H4 (cell line): ENCODE measurements at regions not wholly inside any gene's neighbourhood (a gene's known extent, or its start where the extent isn't known, plus 50 kb on each side); places are given as distances from the start of the nearest gene placed in this dataset.
"Not testable (repeated sequence)": the region's sequence is repeated elsewhere in the genome, so short reads cannot be mapped to it uniquely, and the experiment has no call there.

Experiments used
- DNase-seq: peaks from one replicate; pipeline ENCODE4 v3.0.0-alpha.2; 2015; ENCODE audit warnings: low spot score

DNA sequence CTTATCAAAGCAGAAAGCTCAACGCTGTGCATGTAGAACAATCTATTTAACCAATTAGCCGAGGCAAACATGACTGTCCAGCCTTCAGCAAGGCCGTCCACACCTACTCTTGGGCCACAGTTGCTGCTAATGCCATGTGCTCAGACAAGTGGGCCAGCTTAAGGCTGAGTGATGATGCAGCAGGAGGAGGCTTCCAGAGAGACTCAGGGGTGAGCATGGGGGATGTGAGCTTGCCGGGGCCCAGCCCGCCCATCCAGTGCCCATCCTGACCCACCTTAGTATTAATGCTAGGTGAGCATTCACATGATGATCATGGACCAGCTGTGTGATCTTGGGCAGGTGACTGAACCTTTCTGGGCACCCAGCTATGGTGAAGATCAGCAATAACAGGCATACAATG, 150.1 kb downstream of the TPRA1 start:
- no peak for DNase-seq

DNA sequence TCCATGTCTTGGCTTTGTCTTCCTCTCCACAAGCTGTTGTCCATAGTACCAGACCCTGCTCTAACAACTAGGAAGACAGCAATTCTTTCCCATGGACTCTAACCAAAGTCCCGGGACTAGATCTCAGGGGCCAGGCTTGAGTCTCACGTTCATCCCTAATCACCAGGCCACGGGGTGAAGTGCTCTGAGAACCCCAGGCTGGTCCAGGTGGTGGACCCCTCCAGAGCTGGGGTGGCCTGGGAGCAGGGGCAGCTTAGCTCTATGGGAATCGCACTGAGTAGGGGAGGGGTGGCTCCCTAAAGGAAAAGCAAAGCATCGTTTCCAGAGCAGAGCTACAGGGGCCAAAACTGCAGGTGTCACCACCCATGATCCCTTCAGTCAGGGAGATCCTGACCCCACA, 150.9 kb downstream of the TPRA1 start:
- DNase-seq = no peak

DNA sequence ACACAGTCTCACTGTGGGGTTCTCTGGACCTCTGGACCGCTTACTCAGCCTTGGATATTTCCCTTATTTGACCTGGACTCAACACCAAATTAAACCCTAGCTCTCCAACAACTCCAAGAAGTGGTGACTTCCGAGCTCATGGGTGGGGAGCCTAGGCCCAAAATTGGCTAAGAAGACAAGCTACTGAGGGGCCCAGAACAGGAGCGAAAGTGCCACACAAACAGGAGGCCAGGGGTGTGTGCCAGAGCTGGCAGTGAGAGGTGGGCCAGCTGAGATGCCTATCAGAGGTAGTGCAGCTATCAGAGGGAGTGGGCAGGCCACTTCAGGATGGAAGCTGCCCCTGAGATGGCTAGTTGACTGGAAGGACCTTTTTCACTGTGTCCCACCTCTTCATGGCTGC, 151.1 kb upstream of the PRR20G start:
- no peak for DNase-seq

DNA sequence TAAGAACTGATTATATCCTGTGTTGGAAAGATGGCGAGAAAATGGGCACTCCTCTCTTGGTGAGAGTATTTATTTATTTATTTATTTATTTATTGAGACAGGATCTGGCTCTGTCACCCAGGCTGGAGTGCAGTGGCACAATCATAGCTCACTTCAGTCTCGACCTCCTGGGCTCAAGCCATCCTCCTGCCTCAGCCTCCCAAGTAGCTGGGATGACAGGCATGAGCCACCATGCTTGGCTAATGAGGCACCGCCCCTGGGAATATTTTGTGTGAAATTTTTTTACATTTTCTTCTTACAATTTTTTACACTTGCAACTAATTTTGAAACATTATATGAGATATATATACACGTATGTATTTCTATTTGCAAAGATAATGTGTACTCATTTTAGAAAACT, 150.5 kb upstream of the PRR20G start:
- DNase-seq = no peak

DNA sequence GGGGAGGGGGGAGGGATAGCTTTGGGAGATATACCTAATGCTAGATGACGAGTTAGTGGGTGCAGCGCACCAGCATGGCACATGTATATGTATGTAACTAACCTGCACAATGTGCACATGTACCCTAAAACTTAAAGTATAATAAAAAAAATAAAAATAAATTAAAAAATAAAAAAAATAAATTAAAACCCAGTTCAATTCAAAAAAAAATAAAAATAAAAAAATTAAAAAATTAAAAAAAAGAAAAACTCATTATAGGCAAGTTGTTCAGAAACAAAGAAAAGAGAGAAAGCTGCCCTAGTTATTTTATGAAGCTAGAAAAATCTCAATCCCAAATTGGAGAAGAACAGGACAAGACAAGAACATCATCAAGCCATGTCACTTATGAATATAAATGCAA, 147.5 kb upstream of the PRR20G start:
- DNase-seq = not testable (repeated sequence)

DNA sequence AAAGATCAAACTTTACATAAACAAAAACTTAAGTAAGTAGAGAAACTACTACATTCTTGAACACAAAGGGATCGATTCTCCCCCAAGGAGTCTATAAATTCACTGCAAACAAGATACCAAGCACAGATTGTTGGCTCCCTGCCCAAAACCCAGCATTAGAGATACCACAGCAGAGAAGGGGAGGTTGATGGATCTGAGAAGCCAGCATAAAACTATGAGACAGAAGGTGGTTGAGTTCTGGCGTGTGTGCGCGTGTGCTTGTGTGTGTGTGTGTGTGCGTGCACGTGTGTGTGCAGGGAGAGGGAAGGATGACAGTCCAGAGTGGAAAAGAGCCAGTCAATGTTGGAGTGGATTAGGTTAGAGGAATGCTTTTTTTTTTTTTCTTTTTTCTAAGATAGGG, 143.2 kb upstream of the PRR20G start:
- no peak for DNase-seq

DNA sequence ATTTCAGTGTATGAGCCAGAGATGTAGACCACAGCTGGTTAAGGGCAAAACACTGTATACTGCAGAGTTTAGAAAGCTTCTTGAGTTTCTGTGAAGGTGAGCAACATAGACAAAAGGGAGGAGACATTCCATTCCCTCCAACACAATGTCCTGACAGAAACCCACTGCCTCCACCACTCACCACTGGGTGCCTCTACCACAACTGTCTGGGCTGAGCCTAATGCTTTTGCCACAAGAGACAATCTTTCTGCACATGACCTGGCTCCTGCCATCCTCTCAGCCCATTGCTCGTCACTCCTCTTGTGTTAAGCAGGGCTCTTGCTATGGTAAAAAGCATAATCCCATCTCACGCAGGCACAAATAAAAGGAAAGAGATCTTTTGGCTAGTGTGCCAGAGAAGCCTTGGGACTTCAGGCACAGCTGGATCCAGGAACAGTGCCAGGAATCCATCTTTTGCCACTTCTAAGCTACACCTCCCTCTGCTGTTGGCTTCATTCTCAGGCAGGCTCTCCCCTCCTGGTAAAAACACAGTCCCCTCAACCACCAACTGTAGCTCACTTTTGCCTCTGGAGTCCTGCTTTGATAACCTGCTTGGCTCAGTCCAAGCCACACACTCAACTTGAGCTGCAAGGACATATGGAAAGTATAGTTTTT, 140.6 kb upstream of the PRR20G start:
- DNase-seq = no peak

DNA sequence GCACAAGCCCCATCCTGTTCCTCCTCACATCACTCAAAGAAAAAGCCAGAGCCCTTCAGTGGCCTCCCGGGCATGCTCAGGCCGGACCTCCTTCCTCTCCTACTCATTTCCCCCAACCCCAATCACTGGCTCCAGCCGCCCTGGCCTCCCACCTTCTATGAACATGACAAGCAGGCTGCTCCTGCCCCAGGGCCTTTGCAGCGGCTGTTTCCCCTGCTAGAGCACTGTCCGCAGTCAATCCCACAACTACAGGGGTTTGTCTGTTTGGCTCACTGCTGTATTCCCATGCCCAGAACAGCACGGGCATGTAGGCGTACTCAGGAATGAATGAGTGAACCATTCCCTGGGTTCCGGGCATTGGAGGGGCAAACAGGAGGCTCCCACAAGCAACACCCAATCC, 139.8 kb upstream of the PRR20G start:
- DNase-seq = no peak

DNA sequence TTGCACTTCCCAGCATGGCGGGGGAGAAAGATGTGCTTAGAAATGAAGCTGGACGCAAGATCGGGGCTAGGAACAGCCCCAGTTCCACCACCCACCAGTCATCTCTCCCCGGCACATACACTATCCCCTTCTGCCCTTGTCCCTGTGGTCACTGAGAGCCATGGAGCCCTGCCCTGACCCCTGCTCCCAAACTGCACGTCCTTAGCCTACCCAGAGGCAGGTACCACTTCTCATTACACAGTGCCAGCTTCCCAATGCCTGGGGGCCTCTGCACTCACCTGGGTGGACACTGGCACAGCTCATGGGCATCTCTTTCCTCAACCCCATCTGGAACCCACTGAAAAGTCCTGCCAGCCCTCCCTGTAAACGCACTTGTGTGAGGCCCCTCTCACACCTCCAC, 139.3 kb upstream of the PRR20G start:
- no peak for DNase-seq

DNA sequence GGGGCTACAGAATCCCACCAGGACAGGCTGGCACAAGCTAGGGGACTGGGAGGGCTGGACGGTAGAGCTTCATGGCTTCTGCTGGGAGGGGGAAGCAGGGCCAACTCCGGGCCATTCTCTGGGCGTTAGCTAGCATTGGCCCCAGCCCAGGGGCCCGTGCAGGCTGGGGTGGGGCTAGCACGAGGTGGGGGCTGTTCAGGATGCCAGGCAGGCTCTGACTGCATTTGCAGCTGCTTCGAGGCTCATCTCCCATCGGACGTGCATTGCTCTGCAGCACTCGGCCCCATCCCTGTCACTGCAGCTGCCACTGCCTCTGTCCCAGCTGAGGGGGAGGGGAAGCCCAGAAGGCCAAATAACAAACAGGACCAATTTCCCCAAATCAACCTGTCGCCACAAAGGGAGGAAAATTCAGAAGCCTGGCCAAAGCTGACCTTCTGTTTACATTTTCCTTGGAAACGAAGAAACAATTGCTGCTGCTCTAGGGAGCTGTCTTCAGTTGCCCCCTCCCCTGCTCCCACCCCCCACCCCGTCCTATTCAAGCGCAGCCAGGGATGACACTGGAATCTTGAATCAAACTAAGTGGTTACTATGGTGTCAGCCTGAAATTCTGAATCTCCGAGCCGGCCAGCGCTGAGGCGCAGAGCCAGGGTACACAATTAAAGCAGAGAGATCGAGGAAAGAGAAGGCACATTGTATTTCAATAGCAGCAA, 138.8 kb upstream of the PRR20G start:
- no peak for DNase-seq

DNA sequence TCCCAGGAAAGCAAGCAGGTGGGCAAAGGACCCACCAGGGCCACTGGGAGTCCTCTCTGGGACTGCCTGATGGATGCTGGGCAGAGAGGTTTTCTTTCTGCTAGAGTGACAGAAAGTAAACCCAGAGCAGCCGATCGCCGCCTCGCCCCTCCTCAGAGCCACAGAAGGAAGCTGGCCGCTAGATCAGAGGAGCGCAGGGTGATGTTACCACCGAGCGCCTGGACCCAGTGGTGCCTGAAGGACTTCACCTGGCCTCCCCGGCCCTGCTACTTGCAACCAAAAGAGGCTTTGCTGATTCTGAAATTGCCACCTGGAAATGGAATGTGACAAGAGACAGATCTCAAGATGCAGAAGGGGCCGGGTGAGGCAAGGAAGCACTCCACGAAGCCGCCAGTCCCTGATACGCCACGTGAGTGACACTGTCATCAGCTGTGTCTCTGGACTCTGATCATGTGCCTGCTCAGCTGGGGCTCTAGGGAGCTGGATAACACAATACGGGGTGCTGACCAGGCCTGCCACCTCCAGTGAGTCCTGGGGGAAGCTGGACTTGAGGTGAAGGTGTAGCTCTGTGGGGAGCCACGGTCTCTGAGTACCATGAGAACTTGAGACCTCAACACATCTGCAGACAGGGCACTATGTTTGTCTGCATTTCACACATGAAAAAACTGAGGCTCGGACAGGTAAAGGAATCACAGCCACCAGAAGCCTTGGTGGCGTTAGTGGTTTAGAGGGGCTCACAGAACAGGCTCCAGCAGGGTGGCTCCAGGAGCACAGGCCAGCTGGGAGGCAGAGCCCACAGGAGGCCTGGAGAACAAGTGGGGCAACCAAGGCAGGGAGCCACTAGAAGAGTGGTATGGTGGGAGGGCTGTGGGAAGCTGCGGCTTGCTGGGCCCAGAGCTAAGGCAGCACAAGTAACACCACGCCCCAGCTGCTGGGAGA, 137.9 kb upstream of the PRR20G start:
- DNase-seq = no peak

DNA sequence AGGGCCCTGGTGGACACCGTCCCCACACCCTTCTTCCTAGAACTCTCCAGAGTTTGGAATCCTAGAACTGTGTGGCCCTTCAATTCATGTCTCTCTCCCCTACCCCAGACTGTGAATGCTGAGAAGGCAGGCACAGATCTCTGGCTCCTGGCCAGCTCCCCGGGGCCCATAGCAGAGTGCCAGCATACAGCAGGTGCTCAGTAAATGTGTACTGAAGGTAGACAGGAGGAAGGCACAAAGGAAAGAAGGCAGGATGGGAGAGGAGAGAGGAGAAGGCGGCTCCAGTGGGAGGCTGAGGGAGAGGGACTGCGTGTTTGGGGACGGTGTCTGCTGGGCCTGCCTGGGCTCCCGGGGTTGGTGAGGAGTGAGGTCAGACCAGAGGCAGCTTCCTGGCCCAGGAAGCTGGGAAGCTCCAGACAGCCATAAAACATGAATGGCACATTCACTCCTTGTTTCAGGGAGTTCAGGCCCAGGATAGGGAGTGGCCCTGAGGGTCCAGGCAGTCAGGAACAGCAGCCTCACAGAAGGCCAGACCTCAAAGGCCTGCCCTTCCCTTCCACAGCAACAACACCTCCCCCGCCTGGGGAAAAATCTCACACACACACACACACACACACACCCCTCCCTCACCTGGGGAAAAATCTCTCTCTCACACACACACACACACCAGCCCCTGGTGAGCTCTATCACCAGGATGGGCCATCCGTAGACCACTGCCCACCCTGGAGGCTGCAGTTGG, 137.1 kb upstream of the PRR20G start:
- no peak for DNase-seq

DNA sequence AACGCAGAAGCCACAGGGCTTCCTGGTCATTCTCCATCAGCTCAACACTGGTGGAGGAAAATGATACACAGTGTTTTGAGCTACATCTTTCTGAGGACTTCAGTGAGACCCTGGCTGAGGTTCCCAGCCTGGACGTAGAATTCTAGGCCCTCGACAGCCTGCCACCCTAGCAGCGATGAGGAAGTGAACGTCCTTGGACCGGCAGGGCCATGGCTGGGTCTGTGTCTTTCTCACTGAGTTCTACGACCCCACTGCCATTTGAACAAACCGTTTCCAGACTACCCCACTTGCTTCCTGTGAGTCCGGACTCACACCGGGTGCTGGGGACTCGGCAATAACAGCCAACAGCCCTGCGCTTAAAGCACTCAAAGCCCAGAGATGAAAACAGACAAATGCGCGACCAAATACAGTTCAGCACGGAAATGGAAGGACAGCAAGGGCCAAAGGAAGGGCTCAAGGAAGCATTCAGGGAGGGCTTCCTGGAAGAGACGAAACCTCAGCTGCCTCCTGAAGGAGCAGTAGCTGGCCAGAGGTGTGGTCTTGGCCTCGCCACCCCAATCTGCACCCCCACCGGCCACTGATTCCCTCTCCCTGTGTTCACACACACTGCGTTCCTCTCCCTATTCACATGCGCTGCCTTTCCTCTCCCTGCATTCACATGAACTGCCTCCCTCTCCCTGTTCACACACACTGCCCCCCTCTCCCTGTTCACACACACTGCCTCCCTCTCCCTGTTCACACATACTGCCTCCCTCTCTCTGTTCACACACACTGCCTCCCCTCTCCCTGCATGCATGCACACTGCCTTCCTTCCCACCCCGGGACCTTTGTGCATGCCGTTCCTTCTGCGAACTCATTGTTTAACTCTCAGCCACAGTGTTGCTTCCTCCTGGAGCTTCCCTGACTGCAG, 136.3 kb upstream of the PRR20G start:
- no peak for DNase-seq

DNA sequence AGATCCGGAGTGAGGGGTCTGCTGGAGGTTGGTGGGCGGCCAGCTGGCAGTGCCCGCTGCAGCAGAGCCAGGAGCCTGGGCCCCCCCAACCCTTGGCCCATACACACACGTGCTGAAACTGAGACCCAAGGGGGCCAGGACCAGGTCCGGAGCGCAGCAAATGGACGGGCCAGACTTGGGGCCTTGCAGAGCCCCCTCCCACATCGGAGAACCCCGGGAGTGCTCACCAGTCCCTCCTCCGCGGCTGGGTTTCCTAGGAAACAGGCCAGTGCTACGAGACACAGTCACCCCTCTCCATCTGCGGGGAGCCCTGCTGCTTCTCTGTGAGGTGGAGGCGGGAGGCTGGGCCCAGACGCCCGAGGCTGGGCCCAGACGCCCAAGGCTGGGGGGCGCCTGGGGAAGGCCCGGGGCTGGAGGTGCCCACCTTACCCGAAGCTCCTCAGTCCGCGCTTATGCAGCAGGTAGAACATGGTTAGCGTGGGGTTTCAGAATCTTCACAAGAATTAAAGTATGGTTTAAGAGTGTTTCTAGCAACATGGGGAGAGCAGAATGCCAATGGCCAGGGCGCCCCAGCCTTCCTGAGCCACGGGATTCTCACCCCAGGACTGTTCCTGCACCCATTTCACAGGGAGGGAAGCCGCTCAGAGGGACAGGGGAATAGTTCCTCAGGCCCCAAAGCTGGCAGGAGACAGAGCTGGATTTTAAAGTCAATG, 135.0 kb upstream of the PRR20G start:
- no peak for DNase-seq

DNA sequence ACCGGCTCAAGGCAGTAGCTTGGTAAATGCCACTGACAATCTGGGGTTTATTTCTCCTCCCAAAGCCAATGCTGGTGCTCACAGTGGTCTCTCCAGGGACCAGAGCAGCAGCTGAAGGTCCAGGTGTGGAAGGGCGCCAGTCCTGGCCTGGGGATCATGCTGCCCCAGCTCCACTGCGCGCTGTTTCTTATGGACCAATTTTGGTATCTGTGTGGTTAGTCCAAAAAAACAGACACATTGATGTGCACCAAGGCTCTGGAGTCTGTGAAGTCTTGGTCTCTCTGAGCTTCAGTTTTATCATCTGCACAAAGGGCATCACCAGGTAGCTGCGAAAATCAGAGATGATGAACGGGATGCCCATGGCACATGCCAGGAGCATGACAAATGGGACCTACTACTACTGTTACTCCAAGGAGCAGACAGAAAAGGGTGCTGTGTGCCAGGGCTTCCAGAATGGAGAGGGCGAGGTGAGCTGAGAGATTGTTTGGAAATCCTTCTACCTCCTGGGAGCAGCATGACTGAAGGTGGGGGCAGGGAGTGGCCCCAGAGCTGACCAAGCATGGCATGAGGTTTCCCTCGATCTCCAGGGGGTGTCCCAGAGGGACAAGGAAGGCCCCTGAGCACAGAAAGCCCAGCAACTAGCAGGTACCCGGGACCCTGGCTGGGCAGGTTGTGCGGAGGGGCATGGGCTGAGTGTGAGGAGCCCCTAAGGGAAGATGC, 134.3 kb upstream of the PRR20G start:
- no peak for DNase-seq

DNA sequence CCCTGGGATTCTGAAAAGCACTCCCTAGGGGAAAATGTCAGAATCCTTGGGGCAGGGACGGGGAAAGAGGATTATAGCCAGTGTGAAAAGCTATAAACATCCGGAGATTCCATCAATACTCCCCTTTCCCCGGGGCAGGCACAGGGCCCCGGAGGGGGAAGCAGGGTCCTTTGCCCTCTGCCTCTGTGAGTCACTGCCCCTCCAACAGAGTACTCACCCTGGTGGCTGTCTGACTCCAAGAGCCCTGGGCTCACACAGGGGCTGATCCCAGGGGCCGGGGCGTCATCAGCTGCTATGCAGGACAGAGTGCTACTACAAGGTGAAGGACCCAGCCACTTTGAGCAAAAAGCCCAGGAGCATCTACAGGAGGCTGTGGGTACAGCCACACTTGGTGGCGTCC, 133.0 kb upstream of the PRR20G start:
- no peak for DNase-seq

DNA sequence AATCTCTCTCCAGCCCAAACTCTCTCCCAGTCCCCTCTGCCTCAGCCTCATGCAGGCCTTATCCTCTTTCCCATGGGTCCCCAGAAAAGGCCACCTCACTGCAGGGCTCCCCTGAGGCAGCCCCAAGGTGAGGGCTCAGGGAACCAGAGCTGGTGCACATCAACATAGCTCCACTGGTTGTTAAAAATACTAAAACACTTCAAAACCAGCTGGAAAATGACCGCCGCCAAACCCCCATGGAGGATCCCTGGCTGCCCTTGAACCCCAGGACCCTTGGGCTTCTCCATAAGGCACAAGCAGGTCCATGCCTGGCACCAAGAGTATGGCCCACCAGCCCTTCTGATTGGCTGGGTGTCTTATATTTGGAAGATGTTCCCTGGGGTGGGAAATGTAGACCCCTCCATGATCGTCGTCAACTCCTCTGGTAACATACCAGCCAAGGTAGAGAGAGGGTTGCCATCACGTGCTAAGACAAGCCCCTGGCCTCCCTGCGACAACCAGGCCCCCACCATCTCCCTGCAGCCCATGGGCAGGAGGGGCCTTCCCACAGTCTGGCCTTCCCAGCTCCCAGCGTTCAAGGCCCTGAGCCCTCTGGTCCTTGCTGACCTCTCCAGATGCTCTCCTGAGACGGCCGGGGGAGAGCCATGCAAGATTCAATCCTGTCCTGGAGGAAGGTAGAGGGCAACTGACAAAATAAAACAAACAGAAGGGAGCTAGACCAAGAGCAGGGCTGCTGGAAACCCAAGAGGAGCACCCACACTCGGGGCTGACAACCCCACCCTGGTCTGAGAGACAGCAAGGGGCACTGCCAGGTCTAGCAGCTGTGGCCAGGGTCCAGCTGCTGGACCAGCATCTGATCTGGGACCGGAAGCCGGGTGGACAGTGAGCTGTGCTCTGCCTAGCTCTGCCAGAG, 132.1 kb upstream of the PRR20G start:
- no peak for DNase-seq

DNA sequence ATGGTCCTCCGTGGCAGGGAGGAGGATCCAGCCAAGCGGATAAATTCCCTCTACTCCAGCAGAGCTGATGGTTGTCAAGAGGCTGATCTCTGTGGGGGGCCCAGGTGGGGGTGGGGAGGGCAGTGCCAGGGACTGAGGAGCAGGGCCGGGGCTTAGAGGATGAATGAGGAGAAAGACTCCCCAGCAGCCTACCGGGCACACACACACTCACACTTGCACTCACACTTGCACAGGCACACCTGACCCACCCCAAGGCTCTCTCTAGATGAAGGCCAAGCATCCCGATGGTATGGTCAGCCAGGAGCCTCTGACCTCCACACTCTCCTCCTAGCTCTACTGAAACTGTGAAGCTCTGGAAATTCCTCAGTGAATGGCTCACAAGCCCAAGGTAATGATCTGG, 131.3 kb upstream of the PRR20G start:
- DNase-seq = no peak
